ENCODE measurements at regions not wholly inside any gene's neighbourhood (a gene's known extent, or its start where the extent isn't known, plus 50 kb on each side); places are given as distances from the start of the nearest gene placed in this dataset.

DNA sequence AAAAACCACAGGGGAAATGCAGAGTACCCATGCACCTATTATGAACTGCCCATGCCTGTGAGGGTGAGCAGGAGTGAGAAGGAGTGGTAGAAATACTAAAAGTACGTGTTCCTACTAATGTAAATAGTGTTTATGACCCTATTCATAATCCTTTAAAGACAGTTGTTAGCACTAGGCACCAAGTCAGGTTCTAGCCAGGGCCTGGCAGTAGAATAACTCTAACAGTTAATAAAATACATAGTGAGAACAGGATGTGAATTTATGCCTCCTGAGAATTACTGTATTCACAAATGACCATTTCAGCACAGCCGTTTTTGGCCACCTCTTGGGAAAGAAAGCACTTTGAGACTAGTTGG, 103.2 kb upstream of the TARS1 start:
- Histone ChIP-seq H3K9ac (ENCODE audit: insufficient read depth in 1 of 2, low read depth in 2 of 2, low read length in 2 of 2) (no peak overlapping the region), H2AFZ (ENCODE audit: low read depth, low read length) (no peak overlapping the region), H3K9me1 (ENCODE audit: control insufficient read depth, insufficient read depth, low read length) (no peaks in the 10 kb centered on the region), H3K4me2 (ENCODE audit: insufficient read depth, low read length) (no peak overlapping the region), H3K36me3 (ENCODE audit: control insufficient read depth, insufficient read depth, low read length) (no peaks in the 10 kb centered on the region), H3K9me3 (replicated peaks; ENCODE audit: control insufficient read depth, insufficient read depth, low read depth, low read length) (no peaks in the 10 kb centered on the region), H4K20me1 (replicated peaks; ENCODE audit: control insufficient read depth, insufficient read depth, low read length) (no peaks in the 10 kb centered on the region), H3K27ac (ENCODE audit: extremely low read depth, low read depth, low read length) (no peak overlapping the region), H3K79me2 (ENCODE audit: control insufficient read depth, insufficient read depth, low read length) (no peaks in the 10 kb centered on the region), H3K4me1 (replicated peaks in 1 of 2; ENCODE audit: control insufficient read depth in 2 of 2, insufficient read depth in 2 of 2, low read length in 2 of 2) (no peaks in the 10 kb centered on the region), H3K4me3 (no peak overlapping the region), H3K27me3 (ENCODE audit: control insufficient read depth in 2 of 2, insufficient read depth in 2 of 2, low read length in 2 of 2) (no peaks in the 10 kb centered on the region)
- intact Hi-C loops (cut with micrococcal nuclease), result no loop called here
- FAIRE-seq (no peak), DNase-seq (ENCODE audit: extremely low read depth in 1 of 4, low spot score in 3 of 4) (no peak), ATAC-seq (no peak)
- 0% methylated on average over 2 of the region's 2 CpGs for WGBS (ENCODE audit: insufficient coverage, low coverage, missing lambda C conversion rate)
- TF ChIP-seq THRAP3 (IDR thresholded peaks at IDR 0.05; ENCODE audit: borderline replicate concordance) (no peak), HSF4 (CRISPR knock-in tag; IDR thresholded peaks at IDR 0.05; ENCODE audit: borderline replicate concordance) (no peak), HDAC8 (tag; IDR thresholded peaks at IDR 0.05) (no peak), ILF3 (IDR thresholded peaks at IDR 0.05; ENCODE audit: borderline replicate concordance) (no peak), ZNF75A (CRISPR knock-in tag; IDR thresholded peaks at IDR 0.05) (no peak), NEUROD1 (IDR thresholded peaks at IDR 0.05; ENCODE audit: borderline replicate concordance, low read depth, low read length, partially characterized antibody) (no peak), BHLHE40 (IDR thresholded peaks at IDR 0.05; ENCODE audit: low read length) (no peak), NBN (IDR thresholded peaks at IDR 0.05; ENCODE audit: low read depth) (no peak), HNRNPL (IDR thresholded peaks at IDR 0.05; ENCODE audit: low read depth, low read length) (no peak), CREB1 (IDR thresholded peaks at IDR 0.05) (no peak), CREB1 (CRISPR knock-in tag; IDR thresholded peaks at IDR 0.05) (no peak), NFRKB (IDR thresholded peaks at IDR 0.05; ENCODE audit: low read depth) (no peak), ZNF282 (CRISPR knock-in tag; IDR thresholded peaks at IDR 0.05) (no peak), POLR2H (tag; IDR thresholded peaks at IDR 0.05; ENCODE audit: low read depth) (no peak), CXXC5 (CRISPR knock-in tag; IDR thresholded peaks at IDR 0.05) (no peak), ARHGAP35 (IDR thresholded peaks at IDR 0.05; ENCODE audit: partially characterized antibody) (no peak), ATF3 (IDR thresholded peaks at IDR 0.05) (no peak), ATF3 (CRISPR knock-in tag; conservative IDR thresholded peaks at IDR 0.05) (no peak), HMGN3 (IDR thresholded peaks at IDR 0.05; ENCODE audit: borderline replicate concordance, extremely low read depth, insufficient read length, low read depth, low read length) (no peak), YY1 (IDR thresholded peaks at IDR 0.05; ENCODE audit: borderline replicate concordance in 1 of 3, control insufficient read depth in 1 of 3, extremely low read depth in 1 of 3, insufficient read depth in 3 of 3, insufficient read length in 1 of 3, insufficient replicate concordance in 2 of 3, low read depth in 1 of 3, low read length in 2 of 3) (no peak)
- TF ChIP-seq, protein P1, sequence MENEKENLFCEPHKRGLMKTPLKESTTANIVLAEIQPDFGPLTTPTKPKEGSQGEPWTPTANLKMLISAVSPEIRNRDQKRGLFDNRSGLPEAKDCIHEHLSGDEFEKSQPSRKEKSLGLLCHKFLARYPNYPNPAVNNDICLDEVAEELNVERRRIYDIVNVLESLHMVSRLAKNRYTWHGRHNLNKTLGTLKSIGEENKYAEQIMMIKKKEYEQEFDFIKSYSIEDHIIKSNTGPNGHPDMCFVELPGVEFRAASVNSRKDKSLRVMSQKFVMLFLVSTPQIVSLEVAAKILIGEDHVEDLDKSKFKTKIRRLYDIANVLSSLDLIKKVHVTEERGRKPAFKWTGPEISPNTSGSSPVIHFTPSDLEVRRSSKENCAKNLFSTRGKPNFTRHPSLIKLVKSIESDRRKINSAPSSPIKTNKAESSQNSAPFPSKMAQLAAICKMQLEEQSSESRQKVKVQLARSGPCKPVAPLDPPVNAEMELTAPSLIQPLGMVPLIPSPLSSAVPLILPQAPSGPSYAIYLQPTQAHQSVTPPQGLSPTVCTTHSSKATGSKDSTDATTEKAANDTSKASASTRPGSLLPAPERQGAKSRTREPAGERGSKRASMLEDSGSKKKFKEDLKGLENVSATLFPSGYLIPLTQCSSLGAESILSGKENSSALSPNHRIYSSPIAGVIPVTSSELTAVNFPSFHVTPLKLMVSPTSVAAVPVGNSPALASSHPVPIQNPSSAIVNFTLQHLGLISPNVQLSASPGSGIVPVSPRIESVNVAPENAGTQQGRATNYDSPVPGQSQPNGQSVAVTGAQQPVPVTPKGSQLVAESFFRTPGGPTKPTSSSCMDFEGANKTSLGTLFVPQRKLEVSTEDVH (IDR thresholded peaks at IDR 0.05; ENCODE audit: low read depth, partially characterized antibody), result no peak
- TF ChIP-seq, protein P2, sequence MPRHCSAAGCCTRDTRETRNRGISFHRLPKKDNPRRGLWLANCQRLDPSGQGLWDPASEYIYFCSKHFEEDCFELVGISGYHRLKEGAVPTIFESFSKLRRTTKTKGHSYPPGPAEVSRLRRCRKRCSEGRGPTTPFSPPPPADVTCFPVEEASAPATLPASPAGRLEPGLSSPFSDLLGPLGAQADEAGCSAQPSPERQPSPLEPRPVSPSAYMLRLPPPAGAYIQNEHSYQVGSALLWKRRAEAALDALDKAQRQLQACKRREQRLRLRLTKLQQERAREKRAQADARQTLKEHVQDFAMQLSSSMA (CRISPR knock-in tag; IDR thresholded peaks at IDR 0.05), result no peak
- no TSS peak for BruUV-seq (replicated peaks)
- CTCF ChIA-PET (ENCODE audit: low intra/inter-chr PET ratio), result no interaction called here
- POLR2A ChIA-PET, result no interaction called here
- in situ Hi-C loops (cut with MboI), result no loop called here
